ACHN (cell line): ENCODE measurements at regions not wholly inside any gene's neighbourhood (a gene's known extent, or its start where the extent isn't known, plus 50 kb on each side); places are given as distances from the start of the nearest gene placed in this dataset.
"Not testable (repeated sequence)": the region's sequence is repeated elsewhere in the genome, so short reads cannot be mapped to it uniquely, and the experiment has no call there.

Experiments used
- DNase-seq: peaks from one replicate; pipeline ENCODE4 v3.0.0-alpha.2; 2015
- in situ Hi-C: cut with HindIII; loops from 2 replicates; pipeline ENCODE4 v1.10.0; 2017; ENCODE audit warnings: low sequenced_read_pairs, low pct_ligation_motif_present, low pct_unique_long_range_greater_than_20kb

DNA sequence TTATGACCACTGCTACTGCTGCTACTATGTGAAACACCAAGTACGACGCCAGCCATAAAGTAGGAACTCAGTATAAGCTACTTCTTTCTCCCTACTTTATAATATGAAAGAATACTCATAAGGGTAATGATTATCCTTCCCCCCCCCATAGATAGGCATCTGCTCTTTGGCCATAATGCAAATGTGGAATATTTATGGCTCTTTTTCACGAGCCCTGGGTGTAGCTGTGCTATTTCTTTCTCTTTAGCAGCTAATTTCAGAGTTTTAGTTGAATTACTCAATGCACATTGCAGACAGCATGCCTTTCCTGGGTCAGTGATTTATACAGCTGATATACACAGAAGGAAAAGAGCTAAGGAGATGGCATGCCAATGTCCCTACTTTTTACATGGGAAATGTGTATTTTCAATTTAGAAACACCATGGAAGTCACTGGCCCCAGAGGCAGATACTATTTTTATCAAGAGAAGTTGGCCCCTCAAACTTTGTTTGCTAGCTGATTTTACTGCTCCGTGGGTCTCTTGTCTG lies 234.1 kb upstream of the KIAA1217 start:
- in situ Hi-C loops: no loop called here
- no peak for DNase-seq

DNA sequence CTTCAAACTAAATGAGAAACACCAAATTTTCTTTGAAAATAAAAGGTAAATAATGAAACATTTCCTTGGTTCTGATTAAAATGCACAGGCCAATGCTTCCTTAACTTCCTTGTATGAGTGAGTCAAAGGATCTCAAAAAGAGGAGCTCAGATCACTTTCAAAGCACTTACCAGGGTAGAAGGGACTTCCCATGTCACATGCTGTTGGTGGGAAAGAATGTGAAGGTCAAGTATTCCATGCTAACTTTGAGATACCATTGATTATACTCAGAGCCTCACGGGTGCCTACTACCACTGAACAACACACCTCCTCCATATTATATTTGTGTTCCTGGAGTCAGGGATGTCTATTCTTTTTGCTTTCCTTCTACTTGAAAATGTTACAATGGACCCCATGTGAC lies 233.5 kb upstream of the KIAA1217 start:
- in situ Hi-C loops: no loop called here
- DNase-seq: no peak

DNA sequence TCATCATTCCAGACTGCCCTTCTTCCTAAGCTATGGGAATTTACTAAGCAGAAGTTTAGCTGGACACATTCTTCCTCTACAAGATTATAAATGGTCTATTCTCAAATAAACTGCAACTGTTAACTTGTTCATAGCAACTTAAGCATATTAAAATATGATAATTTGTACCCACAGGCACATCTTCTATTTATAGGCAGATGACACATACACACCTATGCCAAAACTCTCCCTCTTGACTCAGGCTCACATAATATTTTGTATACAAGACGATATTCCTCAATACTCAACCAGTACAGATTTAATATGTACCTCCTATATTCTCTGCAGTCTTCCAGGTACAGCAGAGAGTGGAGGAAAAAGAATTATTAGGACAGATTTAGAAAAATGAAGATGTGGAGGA lies 232.7 kb upstream of the KIAA1217 start:
- in situ Hi-C loops: no loop called here
- no peak for DNase-seq

DNA sequence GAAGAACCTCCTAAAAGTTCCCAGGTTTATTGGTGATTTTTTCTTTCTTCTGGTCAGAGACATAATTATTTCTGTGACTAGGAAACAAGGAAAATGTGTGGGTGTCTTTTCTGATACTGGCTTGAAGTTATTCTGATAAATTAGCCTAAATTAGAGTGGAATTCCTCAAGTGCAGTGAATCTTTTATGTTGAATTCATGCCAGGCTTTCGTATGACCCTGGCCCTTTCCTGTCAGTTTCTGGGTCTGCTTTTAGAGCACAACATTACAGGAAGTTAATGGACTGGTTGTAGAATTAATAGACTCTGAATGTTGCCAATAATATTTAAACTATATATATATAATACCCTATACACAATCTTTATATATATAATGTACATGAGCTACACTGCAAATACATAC lies 230.6 kb upstream of the KIAA1217 start:
- DNase-seq: no peak
- in situ Hi-C loops: no loop called here

- in situ Hi-C loops: no loop called here
- no peak for DNase-seq
Observed at GRCh38 chr10:23980094-23980493, 228.8 kb upstream of the KIAA1217 start.

- in situ Hi-C loops: no loop called here
- DNase-seq: no peak
Observed at GRCh38 chr10:23981520-23982309, 227.2 kb upstream of the KIAA1217 start.

- in situ Hi-C loops, DNase-seq: not testable (repeated sequence)
Observed at GRCh38 chr10:23984405-23984804, 224.5 kb upstream of the KIAA1217 start.

GRCh38 chr10:23988006-23988405 lies 220.9 kb upstream of the KIAA1217 start:
- in situ Hi-C loops: no loop called here
- no peak for DNase-seq

- in situ Hi-C loops: no loop called here
- DNase-seq: peak; percentile 39
Observed at GRCh38 chr10:23994459-23995046, 214.4 kb upstream of the KIAA1217 start.

GRCh38 chr10:23999445-23999844 lies 209.5 kb upstream of the KIAA1217 start:
- in situ Hi-C loops: no loop called here
- no peak for DNase-seq

DNA sequence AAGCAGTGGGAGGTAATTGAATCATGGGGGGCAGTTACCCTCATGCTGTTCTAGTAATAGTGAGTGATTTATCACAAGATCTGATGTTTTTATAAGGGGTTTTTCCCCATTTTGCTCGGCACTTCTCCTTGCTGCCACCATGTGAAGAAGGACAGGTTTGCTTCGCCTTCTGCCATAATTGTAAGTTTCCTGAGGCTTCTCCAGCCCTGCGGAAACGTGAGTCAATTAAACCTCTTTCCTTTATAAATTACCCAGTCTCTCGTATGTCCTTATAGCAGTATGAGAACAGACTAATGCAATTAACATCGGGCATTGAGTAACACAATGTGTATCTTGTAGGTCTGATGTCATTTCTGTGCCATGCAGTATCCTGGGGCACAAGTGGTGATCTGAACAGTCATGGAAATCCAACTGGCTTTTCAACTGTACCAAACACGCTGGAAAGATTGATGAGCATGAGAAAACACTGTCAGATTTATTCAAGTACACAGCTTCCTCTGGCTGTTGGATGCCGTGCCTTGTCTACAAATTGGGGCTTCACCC lies 208.6 kb upstream of the KIAA1217 start:
- in situ Hi-C loops: no loop called here
- DNase-seq: no peak

- in situ Hi-C loops: no loop called here
- DNase-seq: no peak
Observed at GRCh38 chr10:24006741-24007140, 202.2 kb upstream of the KIAA1217 start.

DNA sequence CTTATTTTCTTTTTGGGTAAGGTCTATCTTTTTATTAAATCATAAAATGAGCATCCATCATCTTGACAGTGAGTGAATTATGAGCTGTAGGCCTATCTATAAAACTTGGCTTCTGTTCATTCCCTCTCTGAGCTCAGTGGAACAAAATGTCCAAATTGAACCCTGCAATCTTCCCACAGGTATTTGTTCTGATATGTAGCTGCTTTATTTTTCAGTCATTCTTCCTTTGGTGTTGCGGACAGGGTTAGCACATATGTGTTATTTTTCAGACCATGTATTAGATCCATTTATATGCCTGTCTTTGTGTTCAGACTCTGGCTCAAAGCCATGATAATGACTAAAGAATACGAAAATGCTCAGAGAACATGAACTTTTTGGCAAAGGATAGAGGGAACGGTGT lies 201.6 kb upstream of the KIAA1217 start:
- DNase-seq: no peak
- in situ Hi-C loops: no loop called here

GRCh38 chr10:24008164-24009091 lies 200.5 kb upstream of the KIAA1217 start:
- in situ Hi-C loops: no loop called here
- no peak for DNase-seq

DNA sequence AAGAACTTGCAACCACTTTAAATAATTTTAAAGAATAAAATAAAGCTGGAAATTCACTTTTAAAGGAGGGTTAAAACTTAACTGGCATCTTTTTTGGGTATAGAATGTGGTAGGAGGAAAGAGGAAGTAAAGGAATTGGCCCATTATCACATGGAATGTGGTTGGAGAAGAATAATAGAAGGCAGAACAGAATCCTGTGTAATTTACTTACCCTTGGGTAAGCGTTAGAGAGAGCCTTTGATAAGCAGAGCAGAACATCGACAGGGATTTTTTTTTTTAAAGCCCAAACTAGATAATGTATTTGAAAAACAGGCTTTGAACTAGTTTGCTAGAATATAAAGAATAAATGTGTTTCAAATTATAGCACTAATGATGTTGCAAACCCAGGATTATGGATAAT lies 199.8 kb upstream of the KIAA1217 start:
- in situ Hi-C loops: no loop called here
- no peak for DNase-seq

- in situ Hi-C loops: no loop called here
- no peak for DNase-seq
Observed at GRCh38 chr10:24009736-24010135, 199.2 kb upstream of the KIAA1217 start.

- in situ Hi-C loops: no loop called here
- no peak for DNase-seq
Observed at GRCh38 chr10:24010436-24010970, 198.4 kb upstream of the KIAA1217 start.

GRCh38 chr10:24012249-24012803 lies 196.6 kb upstream of the KIAA1217 start:
- no peak for DNase-seq
- in situ Hi-C loops: no loop called here
